CD14-positive monocyte (primary cell): ENCODE measurements at regions not wholly inside any gene's neighbourhood (a gene's known extent, or its start where the extent isn't known, plus 50 kb on each side); places are given as distances from the start of the nearest gene placed in this dataset.

ENCODE experiments used
- DNase-seq, 3 donors: peaks; one replicate each; pipeline ENCODE4 v3.0.0-alpha.2; 2011 to 2022
- H2AFZ ChIP-seq: 2 replicates; pipeline ENCODE4 v1.6.0; 2012; ENCODE audit warnings: mild to moderate bottlenecking, low read depth, low read length, inconsistent platforms; ENCODE audit not compliant: insufficient read depth, poor library complexity, severe bottlenecking
- H3K27ac ChIP-seq, 2 donors: 1 replicate in 1 of 2; 2 replicates in 1 of 2; pipeline ENCODE4 v1.5.1; 2012 to 2013; ENCODE audit warnings: low read length in 2 of 2, control low read depth in 1 of 2, inconsistent platforms in 1 of 2, low read depth in 1 of 2, mild to moderate bottlenecking in 1 of 2
- H3K27me3 ChIP-seq, 2 donors: one replicate each; pipeline versions ENCODE4 v1.6.0 to v1.6.1; 2011 to 2013; ENCODE audit warnings: low read length in 2 of 2; ENCODE audit not compliant: control insufficient read depth in 2 of 2, insufficient read depth in 2 of 2
- H3K36me3 ChIP-seq, 2 donors: replicated peaks in 1 of 2; 1 replicate in 1 of 2; 2 replicates in 1 of 2; pipeline versions ENCODE4 v1.5.1 to v1.6.1; 2012 to 2013; ENCODE audit warnings: low read length in 2 of 2, control low read depth in 1 of 2, inconsistent platforms in 1 of 2, mild to moderate bottlenecking in 1 of 2; ENCODE audit not compliant: insufficient read depth in 2 of 2, control insufficient read depth in 1 of 2
- H3K4me1 ChIP-seq, 2 donors: 1 replicate in 1 of 2; 2 replicates in 1 of 2; pipeline versions ENCODE4 v1.5.1 to v1.6.1; 2012 to 2013; ENCODE audit warnings: low read length in 2 of 2, control low read depth in 1 of 2, inconsistent platforms in 1 of 2, mild to moderate bottlenecking in 1 of 2, moderate library complexity in 1 of 2; ENCODE audit not compliant: insufficient read depth in 2 of 2, control insufficient read depth in 1 of 2
- H3K4me2 ChIP-seq: replicated peaks from 2 replicates; pipeline ENCODE3; 2012; ENCODE audit warnings: low read length, moderate library complexity, mild to moderate bottlenecking; ENCODE audit not compliant: poor library complexity, severe bottlenecking; ENCODE audit errors: extremely low read depth
- H3K4me3 ChIP-seq, 3 experiments: fragments of 200-600 bp in 1 of 3; sonication (generic) in 1 of 3; replicated peaks in 1 of 3; 1 replicate in 2 of 3; 2 replicates in 1 of 3; pipeline ENCODE4 v1.5.1; 2011 to 2013; ENCODE audit warnings: low read length in 3 of 3, mild to moderate bottlenecking in 3 of 3, control low read depth in 2 of 3, low read depth in 2 of 3, inconsistent platforms in 1 of 3, moderate library complexity in 1 of 3
- H3K79me2 ChIP-seq: 2 replicates; pipeline ENCODE4 v1.6.0; 2012; ENCODE audit warnings: mild to moderate bottlenecking, control low read depth, inconsistent platforms, low read length, moderate library complexity; ENCODE audit not compliant: insufficient read depth
- H3K9ac ChIP-seq: 2 replicates; pipeline ENCODE4 v1.6.0; 2017; ENCODE audit warnings: low read length, mild to moderate bottlenecking; ENCODE audit not compliant: insufficient read depth, poor library complexity, severe bottlenecking
- H3K9me3 ChIP-seq, 2 donors: replicated peaks in 1 of 2; 1 replicate in 1 of 2; 2 replicates in 1 of 2; pipeline versions ENCODE4 v1.5.1 to v1.6.1; 2012 to 2013; ENCODE audit warnings: low read length in 2 of 2, control low read depth in 1 of 2; ENCODE audit not compliant: control insufficient read depth in 1 of 2, insufficient read depth in 1 of 2
- H4K20me1 ChIP-seq: 2 replicates; pipeline ENCODE4 v1.6.0; 2012; ENCODE audit warnings: mild to moderate bottlenecking, low read length, control low read depth, moderate library complexity; ENCODE audit not compliant: insufficient read depth
- H3K27ac Mint-ChIP-seq, 7 donors: one replicate each; pipeline ENCODE4 v1.8.0; 2020; ENCODE audit warnings: mild to moderate bottlenecking in 7 of 7, mixed read lengths in 7 of 7, moderate library complexity in 6 of 7, inconsistent platforms in 2 of 7
- H3K27me3 Mint-ChIP-seq, 3 donors: one replicate each; pipeline ENCODE4 v1.8.0; 2021 to 2022; ENCODE audit warnings: low read depth in 3 of 3, mild to moderate bottlenecking in 3 of 3, mixed read lengths in 3 of 3, moderate library complexity in 3 of 3, inconsistent platforms in 1 of 3
- H3K36me3 Mint-ChIP-seq, 2 donors: one replicate each; pipeline ENCODE4 v1.8.0; 2020; ENCODE audit warnings: mixed read lengths in 2 of 2, inconsistent platforms in 1 of 2, mild to moderate bottlenecking in 1 of 2
- H3K4me1 Mint-ChIP-seq: one replicate; pipeline ENCODE4 v1.8.0; 2020; ENCODE audit warnings: mild to moderate bottlenecking, mixed read lengths
- H3K4me3 Mint-ChIP-seq, 2 donors: one replicate each; pipeline ENCODE4 v1.8.0; 2020; ENCODE audit warnings: mild to moderate bottlenecking in 2 of 2, mixed read lengths in 2 of 2, moderate library complexity in 1 of 2
- H3K9me3 Mint-ChIP-seq, 7 donors: one replicate each; pipeline ENCODE4 v1.8.0; 2020 to 2022; ENCODE audit warnings: mixed read lengths in 7 of 7, mild to moderate bottlenecking in 6 of 7, moderate library complexity in 6 of 7, inconsistent platforms in 2 of 7
- CTCF ChIP-seq: fragments of 200-600 bp; IDR thresholded peaks from one replicate; pipeline ENCODE4 v1.8.0; 2022; ENCODE audit warnings: antibody characterized with exemption, mild to moderate bottlenecking
- WGBS: methylation state at CpG from one replicate; pipeline ENCODE4 v1.1.5; 2013; ENCODE audit warnings: missing lambda C conversion rate; ENCODE audit not compliant: insufficient coverage; 5-methylcytosine and 5-hydroxymethylcytosine counted together
- intact Hi-C, 2 donors: fragments of 100-400 bp; cut with micrococcal nuclease; formaldehyde crosslinking; loops; one replicate each; pipeline versions ENCODE4 v1.15.0 to v1.15.1; 2023

DNA sequence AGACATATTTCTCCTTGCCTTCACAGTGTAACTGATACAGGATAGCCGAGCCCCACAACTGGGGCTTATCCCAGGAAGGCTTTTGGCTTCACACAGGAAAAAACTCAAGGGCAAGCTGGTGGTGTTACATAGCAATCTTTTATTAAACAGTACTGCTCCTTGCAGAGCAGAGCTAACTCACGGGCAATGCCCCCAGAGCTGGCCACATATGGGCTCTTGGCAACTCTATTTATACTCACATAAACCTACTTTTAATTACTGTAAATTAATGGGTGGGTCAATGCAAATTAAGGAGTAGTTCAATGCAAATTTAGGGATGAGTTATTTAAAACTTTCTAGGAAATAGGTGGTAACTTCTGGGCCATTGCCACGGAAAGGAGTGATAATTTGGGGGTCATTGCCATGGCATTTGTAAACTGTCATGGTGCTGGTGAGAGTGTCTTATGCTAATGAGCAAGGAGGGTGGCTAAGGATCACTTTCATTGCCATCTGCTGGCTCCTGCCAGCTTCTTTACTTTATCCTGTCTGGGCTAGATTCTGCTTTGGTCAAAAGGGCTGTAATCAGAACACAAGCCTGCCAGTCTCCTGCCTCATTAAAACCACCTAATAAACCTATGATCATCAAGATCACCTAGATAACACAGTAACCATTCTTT is 288.8 kb downstream of the CENPC start:
- Mint-ChIP-seq H3K27me3 (peaks cover 0 to 2% (median 0%) of the 10 kb centered on the region in 3 donors), H3K4me1 (no peaks in the 10 kb centered on the region), H3K4me3 (no peak overlapping the region), H3K36me3 (no peaks in the 10 kb centered on the region), H3K9me3 (peaks cover 0 to 5% (median 2%) of the 10 kb centered on the region in 7 donors), H3K27ac (no peak overlapping the region)
- H3K27me3 ChIP-seq = no peaks in the 10 kb centered on the region
- H3K36me3 ChIP-seq = no peaks in the 10 kb centered on the region
- TF ChIP-seq CTCF = no peak
- intact Hi-C loops = no loop called here
- WGBS = 100% methylated on average over 1 of the region's 3 CpGs
- H3K4me2 ChIP-seq = no peak overlapping the region
- no peak overlapping the region for H2AFZ ChIP-seq
- H3K79me2 ChIP-seq = no peaks in the 10 kb centered on the region
- DNase-seq = no peak
- no peak overlapping the region for H3K9ac ChIP-seq
- no peaks in the 10 kb centered on the region for H4K20me1 ChIP-seq
- H3K4me1 ChIP-seq = no peaks in the 10 kb centered on the region
- no peak overlapping the region for H3K4me3 ChIP-seq
- no peak overlapping the region for H3K27ac ChIP-seq
- H3K9me3 ChIP-seq = no peaks in the 10 kb centered on the region

DNA sequence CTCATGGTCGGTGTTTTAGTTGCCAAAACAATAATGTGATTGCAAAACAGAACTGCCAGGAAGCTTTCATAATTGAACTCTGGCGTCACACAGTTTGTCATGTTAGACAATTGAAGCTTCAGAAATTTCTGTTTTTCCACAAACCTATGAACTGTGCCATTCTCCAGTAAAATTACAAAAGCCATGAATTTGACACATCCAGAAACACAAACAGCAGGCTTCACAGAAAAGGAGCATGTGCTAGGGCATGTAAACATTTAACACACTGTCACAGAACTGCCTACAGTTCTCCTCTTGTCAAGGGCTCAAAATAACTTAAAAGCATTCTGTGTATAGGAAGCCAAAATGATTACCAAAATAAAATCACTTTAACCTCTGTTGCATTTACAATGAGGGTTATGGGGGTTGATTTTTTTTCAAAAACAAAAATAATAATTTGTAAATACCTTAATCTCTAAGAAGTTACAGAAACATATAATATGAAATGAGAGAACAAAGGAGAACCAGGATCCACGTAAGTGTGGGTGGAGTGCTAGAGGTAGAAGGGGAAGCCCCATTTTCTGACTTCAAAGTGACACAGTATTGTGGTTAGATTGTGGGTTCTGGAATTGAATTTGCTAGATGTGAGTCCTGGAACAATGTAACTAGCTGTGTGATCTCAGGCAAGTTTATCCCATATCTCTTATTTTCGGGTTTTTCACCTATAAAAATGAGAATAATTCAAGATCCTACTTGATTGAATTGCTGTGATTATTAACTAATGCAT is 295.0 kb downstream of the CENPC start:
- Histone ChIP-seq H4K20me1 (no peaks in the 10 kb centered on the region), H3K4me2 (no peak overlapping the region), H3K9ac (no peak overlapping the region), H3K27me3 (no peaks in the 10 kb centered on the region), H3K4me1 (no peaks in the 10 kb centered on the region), H3K36me3 (no peaks in the 10 kb centered on the region), H3K4me3 (no peak overlapping the region), H3K27ac (no peak overlapping the region), H2AFZ (no peak overlapping the region), H3K79me2 (no peaks in the 10 kb centered on the region), H3K9me3 (no peaks in the 10 kb centered on the region)
- no peak for TF ChIP-seq CTCF
- no peaks in the 10 kb centered on the region for H3K36me3 Mint-ChIP-seq
- peaks cover 0 to under 1% (median 0%) of the 10 kb centered on the region in 3 donors for H3K27me3 Mint-ChIP-seq
- DNase-seq = no peak
- H3K9me3 Mint-ChIP-seq = peaks cover 0 to 4% (median 0%) of the 10 kb centered on the region in 7 donors
- 20% methylated on average over 3 of the region's 4 CpGs for WGBS
- no peaks in the 10 kb centered on the region for H3K4me1 Mint-ChIP-seq
- intact Hi-C loops = no loop called here
- no peak overlapping the region for H3K4me3 Mint-ChIP-seq
- H3K27ac Mint-ChIP-seq = no peak overlapping the region
